HG02798 (cell line): ENCODE measurements at regions not wholly inside any gene's neighbourhood (a gene's known extent, or its start where the extent isn't known, plus 50 kb on each side); places are given as distances from the start of the nearest gene placed in this dataset.

ENCODE experiments used
- ATAC-seq: cut with Tn5 transposase; IDR thresholded peaks from one replicate; pipeline ENCODE4 v1.9.1; 2021; ENCODE audit warnings: mild to moderate bottlenecking; ENCODE audit not compliant: unreplicated experiment, poor library complexity

DNA sequence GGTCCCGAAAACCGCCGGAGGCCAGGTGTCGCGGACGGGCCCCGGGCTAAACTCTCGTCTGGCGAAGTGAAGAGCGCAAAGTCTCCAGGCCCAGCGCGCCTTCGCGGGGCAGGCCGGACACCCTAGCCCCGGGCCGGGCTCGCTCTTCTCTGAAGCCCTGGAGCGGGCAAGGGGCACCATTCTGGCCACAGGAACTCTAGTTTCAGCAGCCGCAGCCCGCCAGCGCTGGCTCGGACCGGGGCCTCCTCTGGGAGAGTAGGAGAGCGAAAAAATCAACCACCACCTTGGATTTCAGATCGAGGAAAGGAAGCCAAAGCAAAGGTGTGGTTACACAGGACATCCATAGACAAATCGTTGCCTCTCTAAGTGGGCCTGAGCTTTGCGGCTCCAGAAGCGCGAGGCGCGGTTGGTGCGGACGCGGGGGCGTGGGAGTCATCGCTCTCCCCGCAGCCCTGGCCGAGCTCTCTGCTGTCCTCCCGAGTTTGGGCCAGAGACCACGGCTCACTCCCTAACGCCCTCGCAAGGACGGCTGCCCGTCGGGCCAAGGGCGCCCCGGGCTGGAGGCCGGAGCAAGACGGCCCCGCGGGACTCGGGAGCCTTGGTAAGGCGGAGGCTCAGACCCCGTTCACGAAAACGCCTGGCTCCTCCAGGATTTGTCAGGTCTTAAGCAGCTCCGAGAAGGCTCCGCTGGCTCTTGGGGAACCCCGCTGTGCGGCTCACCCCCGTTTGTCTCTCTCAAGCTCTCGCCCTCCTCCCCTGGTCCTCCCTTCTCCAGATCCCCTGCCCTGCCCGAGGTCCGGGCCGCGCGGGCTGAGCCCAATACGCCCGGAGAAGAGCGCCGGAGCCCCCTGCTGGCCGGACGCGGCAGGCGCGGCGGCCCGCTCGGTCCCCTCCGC is 132.9 kb upstream of the DPYD start:
- ATAC-seq, result peak; percentile 98

DNA sequence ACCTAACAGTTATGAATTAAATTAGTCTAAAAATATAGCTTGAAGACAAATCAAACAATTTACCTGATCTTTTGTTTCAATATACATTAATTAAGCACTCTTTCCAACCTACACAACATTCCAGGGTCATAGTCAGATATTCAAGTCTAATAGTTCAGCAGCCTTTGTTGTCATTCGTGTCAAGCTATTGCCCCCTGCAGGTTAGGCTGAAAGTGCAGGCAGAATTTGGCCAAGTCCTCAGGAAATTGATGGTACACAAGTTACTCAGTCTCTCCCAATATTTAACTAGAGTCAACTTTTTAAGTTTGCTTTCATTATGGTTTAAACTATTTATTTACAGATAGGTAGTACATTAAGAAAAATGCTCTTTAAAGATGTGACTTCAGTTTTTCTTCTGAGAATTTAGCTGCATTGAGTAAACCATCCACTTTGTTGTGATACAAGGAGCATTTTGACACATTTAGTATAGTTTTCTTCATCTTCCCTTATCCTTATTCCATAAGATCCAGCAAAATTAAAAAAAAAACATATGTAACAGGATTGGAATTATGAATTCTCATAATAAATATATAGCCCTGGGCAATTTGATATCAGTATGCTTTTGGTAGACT is 130.3 kb upstream of the DPYD start:
- ATAC-seq, result peak; percentile 49

DNA sequence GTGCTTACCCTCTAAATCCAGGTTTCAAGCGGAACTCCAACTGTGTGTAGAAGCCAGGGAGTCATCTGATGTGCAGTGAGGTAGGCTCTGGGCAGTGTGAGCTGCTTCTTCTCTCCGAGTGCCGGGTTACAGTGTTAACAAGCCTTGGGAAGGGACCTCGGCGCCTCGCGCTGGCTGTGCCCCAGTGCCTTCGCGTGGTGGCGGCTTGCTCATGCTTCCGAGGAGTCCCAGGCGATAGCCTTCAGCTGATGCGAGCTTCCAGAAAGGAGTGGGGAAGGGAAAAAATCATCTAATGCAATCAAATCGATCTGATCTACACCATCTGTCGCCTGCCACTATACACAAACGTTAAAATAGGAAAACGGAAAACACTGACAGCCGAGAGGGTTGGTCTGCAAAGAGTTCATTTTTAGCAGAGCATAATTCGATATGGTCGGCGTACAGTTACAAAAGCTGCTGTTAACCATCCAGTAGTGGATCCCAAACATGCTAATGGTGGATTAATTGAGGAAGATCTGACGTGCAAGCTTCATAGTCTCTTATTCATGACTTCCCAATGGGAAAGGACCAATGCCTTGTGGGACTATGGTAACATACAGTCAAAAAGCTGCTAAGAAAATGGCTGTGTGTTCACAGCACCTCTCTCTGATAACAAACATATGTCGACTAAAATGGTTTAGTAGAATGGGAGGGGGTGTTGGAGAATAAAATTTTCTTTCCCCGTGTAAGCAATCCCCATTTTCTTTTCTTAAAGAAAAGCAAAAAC is 128.7 kb upstream of the DPYD start:
- no peak for ATAC-seq

DNA sequence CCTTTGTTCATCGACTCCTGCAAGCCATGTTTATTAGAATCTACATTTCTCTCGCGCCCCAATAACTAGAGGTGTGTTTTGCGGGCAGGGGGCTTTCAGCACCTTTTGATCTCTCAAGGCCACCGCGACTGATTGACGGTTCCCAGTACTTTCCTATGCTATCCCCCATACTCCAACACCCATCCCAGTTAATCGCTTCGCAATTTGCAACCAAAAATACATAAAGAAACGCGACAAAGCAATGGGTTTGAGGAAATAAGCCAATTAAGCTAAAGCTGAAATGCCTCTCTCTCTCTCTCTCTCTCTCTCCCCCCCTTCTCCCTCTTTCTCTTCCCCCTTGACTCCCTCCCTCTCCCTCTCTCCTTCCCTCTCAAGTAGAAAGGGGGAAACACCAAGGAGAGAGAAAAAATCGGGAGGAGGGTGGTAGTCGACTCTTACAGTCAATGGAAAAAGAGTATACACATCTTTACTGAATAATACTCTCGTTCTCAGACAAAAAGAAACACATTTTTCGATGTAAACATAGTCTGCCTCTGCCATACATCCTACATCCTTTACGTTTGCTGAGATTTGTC is 128.0 kb upstream of the DPYD start:
- ATAC-seq, result no peak

DNA sequence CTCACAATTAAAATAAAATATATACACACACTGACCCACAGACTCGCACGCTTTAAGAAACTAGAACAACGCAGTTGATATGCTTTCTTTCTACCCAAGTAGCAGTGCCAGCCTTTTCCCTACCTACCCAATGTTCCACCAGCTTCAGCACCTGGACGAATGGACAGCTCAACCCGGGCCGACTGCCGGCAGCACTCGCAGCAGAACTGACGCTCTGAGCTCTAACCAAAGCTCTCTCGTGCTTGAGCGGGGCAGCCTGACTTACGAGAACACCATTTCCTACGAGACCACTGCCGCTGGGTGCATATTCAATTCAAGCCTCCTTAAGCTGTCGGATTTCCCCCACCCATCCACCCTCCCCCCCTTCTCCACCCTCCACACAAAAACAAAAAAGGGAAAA is 127.4 kb upstream of the DPYD start:
- peak; percentile 65 for ATAC-seq

DNA sequence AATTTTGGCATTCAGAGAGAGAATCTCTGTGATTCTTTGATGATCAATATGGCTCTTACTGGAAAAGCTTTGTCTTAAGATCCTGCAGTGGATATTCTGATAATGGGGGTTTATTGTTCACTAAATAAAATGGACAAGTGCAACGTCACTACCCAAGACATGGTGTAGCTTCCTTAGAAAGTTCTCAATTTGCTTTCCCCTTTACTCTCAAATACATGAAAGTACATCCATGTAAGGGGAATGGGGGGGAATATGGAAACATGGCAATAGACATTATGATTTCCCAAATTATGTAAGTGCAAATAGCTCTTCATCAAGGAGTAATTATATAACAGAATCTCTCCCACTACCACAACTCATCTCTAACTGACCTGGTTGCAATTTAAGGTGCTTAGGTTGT is 126.3 kb upstream of the DPYD start:
- no peak for ATAC-seq

DNA sequence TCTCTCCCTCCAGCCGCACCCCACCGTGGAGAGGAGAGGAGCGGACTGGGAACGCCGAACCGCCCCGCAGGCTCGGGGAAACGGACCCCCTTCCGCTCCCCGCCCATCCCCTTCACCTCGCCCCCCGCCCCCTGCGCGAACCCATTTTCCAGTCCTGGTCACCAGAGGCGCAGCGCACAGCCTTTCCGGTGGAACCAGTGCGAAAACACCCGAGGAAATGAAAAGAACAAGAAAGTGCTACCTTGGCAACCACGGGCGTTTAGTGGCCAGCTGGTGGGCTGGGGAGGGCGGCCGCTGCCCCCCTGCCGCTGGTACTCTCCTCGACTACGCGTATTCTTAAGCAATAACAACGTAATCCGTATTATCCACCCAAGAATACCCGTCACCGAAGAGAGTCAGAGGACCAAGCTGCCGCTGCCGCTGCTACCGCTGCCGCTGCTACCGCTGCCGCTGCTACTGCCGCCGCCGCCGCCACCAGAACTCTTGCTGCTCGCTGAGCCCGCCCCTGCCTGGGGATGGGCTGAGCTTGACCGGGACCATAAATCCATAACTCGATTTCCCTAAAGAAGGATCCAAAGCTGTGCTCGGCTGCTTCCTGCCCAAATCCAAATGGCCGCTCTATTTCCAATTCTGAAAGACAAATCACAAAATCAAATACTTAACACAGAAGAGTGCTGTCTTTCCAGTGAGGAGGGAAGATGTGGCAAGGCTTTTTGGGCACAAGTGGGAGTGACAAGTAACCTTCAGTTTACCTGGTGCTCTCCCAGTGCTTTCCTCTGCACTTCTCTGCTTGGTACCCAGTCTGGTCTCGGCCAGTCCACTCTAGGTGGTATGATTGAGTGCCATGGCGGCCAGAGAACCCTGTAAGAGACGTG is 125.2 kb upstream of the DPYD start:
- no peak for ATAC-seq

DNA sequence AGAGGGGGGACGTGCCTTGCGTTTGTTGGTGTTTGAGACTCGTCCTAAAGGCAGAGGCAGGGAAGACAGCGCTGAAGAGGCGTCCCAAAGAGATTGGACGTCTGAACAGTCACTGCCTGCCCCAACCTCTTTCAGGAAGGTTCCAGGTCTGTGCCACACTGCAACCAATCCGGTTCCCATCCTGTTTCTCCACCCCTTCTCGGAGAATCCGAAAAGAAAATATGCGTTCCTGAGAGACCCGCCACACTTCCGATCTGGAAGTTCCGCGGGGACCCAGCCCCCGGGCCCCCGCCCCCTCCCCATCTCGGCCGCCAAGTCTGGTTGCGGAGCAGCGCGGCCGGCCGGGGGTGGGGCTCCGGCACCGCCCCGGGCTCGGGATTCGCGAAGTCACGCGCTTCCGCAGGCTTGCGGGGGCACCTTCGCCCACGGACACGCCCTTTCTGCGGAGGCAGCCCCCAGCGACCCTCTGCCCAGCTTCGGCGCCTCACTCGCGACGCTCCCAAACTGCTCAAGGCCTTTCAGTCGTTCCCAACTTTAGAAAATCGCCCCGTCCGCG is 124.5 kb upstream of the DPYD start:
- no peak for ATAC-seq

DNA sequence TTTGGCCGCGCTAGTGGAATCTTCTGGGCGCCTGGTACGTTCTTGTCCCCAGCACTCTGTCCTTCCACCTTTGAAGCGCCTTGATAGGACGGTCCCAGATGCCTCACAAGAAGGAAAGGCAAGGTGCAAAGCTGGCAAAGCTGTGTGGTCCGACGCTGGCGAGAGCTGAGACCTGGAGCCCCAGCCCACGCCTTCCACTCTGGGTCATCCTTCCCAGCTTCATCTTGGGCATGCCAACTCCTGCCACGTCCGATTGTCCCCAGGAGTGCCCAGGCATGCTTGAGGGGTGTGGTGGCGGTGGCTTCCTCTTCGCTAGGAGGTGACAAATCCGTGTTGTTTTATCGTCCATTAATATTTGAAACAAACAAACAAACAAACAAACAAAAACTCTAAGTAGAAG is 123.9 kb upstream of the DPYD start:
- ATAC-seq, result no peak

DNA sequence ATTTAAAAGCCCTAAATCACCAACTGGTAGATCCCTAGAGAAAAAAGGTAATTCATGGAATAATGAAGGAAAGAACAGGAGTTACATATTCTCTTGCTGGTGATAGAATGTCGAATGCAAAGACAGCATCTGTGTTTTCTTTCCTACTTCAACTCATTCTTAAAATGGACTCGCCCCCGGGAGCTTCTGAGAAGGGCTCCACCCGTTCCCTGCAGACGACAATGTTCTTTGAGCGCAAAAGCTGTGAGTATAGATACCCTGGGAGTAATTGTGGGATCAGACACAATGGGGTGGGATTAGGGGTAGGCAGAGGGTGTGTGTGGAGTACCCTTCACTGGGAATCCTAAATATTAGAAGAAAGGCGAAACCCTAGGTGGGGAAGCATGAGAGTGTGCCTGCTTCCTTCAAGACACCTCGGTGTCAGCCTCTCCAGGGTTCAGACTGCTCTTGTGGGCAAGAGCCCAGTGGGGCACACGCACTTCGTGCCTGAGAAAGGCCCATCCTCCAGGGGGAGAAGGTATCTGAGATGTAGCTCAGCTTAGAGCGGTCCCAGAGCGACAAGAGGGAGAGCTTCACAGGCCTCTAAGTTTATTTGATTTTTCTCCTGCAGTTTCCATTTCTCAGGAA is 123.3 kb upstream of the DPYD start:
- no peak for ATAC-seq

DNA sequence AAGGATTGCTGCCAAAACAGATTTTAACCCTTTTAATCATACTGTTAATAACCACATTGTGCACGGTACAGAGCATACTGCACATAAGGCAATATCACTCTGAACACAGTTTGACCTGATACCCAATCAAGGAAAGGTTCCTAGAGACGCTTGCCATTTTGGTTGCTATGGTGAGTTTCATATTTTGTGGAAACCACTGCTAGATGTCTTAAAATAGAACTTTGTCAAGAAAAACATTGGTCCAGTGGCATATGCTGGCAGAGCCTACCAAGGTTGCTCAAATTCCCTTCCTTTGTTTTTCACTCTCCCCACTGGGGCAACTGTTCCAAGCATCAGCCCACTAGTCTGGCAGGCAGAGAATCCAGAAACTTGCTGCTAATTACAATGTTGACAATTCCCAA is 114.8 kb upstream of the DPYD start:
- ATAC-seq, result no peak

DNA sequence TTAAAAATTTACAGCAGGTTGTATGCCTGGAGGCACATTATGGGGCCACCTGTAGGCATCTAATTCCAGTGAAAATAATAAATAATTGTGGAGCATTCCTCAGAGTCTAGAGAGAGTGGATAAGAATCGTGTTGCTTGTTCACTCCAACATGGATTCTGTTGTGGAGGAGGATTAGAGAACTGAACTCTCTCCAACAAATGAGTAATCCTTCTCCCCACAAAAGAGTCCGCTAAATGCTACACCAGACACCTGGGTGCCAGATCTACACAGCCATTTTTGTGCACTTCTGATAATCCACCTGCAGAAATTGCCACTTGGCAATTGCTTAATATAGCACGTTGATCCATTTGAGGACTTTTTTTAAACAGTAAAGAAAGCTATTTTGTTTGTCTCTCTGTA is 113.7 kb upstream of the DPYD start:
- no peak for ATAC-seq

DNA sequence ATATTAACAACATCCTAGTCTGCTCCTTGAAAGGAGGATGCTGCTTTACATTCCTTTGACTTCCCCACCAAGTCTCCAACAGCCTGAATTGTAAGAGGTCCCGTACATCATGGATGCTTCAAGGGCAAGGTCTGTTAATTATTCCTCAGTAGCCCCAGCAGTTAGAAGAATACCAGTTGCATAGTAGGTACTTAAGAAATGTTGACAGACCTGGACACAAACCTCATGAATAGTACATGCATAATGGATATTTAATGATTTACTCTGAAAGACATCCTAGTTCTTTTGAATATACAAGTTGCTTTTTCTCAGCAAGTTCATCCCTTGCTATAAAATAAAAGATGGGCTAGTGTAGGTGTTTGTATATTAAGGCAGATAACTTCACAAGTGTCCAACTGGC is 112.1 kb upstream of the DPYD start:
- no peak for ATAC-seq

DNA sequence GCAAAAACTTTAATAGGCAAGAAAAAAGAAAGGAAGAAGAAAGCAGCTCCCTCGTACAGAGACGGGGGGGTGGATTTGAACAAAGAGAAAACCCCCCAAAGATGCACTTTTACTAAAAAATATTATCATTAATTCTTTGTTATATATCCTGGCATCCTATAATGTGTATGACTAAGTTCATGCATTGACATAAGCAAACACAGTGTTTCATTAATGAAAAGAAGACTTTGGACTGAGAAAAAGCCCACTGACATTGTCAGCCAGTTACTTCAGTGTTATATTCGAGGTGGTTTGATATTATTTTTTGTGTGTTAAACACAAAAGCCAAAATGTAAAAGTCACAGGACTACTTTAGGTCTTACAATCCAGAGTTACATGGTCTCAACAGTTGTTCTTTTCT is 110.1 kb upstream of the DPYD start:
- no peak for ATAC-seq

DNA sequence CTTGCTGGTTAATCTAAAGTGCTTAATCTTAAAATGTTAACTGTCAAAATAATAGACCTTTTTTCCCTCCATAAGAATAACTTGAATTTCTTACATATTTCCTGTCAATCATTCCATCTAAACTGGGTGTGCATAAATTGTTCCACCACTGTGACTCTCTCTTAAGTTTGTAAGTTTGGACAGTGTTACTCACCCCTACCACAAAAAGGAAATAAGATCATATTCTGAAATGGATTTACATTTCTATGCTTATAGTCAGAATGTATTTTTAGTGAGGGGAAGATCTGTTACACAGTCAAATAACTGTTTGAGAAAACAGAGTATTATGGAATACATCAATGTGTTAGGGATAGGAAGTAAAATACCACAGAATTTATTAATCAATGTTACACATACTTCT is 109.6 kb upstream of the DPYD start:
- no peak for ATAC-seq

DNA sequence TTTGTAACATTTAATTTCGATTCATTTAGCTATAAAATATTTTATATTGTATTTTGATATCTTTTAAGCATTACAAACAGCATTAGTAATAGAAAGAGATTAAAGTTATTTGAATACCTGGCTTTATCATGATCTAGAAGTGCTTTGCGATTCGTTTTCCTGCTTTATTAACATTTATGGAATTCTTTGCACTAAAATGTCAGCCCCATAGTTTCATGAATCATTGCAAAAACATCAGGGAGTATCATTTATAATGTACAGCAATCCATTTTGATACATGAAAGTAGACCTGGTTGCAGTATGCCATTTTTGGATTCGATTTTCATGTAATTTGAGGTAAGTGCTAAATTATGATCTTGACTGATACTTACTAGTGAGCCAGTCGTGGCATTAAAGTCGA is 108.0 kb upstream of the DPYD start:
- no peak for ATAC-seq

DNA sequence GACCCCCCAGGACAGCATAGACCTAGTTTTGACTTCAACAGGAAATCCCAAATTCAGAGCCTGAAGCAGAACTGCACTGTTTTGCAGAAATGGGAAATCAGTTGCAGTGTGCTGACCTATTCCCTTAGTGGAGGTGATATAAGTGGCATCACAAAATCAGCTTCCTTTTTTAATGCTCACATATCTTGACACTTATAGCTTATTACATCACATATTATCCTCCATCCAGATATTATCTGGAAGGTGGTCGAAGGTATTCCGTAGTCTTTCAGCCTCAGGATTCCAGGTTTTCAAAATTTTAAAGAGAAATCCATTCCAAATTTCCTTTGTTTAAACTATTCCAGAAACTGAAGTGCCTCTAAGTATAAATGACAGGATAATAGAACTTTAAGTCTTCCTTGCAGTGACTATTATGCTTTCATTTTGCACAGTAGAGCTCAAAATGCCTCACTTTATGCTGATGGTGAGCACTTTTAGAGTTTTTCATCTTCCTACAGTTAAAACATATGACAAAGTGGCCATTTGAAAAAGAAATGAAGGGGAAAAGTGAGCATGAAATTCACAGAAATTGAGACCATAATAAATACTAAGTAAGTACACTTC is 106.4 kb upstream of the DPYD start:
- no peak for ATAC-seq

DNA sequence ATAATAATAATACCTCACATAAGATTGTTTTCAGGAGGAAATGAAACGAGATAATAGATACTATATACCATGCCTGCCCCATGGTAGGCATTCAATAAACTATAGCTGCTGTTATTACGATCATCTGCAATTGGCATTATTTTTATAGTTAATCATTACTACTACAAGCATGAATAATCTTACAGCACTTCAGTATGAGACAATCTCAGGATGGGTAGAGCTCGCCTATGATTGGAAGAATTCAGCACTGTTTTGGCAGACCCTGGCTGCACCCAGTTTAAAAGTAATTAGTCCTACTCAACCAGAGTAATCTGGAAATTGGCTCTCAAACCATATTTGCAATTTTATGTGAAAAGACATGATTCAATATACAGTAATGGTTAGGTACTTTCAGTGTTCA is 105.0 kb upstream of the DPYD start:
- ATAC-seq, result no peak

DNA sequence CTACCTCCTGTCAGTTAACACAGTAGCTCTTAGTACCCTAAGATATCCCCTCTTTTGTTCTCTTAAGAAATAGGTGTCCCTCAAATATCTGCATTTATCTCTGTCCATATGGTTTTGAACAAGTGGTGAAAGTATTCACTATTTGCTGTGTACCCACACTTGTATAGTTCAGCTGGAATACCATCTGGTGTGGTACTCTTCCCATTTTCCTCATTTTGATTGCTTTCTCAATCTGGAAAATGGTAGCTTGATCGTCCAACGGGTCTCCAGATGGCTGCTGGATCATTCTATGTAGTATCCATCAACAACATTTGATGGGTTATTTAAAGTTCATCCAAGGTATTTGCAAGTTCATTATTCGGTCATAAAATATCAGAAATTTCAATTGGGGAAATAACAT is 100.3 kb upstream of the DPYD start:
- no peak for ATAC-seq
